Endothelial cell of umbilical vein (primary cell): ENCODE measurements at regions not wholly inside any gene's neighbourhood (a gene's known extent, or its start where the extent isn't known, plus 50 kb on each side); places are given as distances from the start of the nearest gene placed in this dataset.

Source experiments
- EZH2 ChIP-seq: IDR thresholded peaks from 2 replicates; pipeline ENCODE4 v1.6.1; 2012; ENCODE audit warnings: borderline replicate concordance, low read depth, mild to moderate bottlenecking, moderate library complexity, low read length, inconsistent platforms; ENCODE audit not compliant: severe bottlenecking
- POLR2A ChIP-seq: IDR thresholded peaks from 2 replicates; pipeline ENCODE4 v1.6.1; 2012; ENCODE audit warnings: low read depth, mild to moderate bottlenecking, control low read depth, low read length

DNA sequence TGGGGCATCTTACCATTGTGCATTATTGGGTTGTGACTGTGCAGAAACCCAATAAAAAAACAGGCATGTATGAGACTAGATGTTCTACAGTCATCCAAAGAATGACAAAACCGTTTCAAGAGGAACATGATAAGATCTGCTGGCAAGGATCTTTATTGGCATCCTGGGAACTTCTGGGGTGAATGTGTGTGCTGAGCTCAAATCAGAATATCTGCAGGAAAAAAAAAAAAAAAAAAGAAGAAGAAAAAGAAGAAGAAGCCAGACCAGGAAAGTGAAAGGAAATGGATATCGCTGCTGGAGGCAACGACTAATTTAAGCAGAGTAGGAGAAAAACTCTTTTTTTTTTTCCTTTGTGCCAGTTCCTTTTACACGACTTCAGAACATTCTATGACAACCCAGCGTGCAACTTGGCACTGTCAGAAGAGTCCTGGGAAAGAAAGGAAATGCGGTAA lies 484.2 kb upstream of the BOD1L1 start:
- TF ChIP-seq EZH2, result no peak
- no peak for TF ChIP-seq POLR2A
